Dendritic cell treated with granulocyte-macrophage colony-stimulating factor and Interleukin-4, amounts not matched to agents 40 ng/mL and 50 ng/mL, for 4 days (primary cell): ENCODE measurements at regions not wholly inside any gene's neighbourhood (a gene's known extent, or its start where the extent isn't known, plus 50 kb on each side); places are given as distances from the start of the nearest gene placed in this dataset.

Source experiments
- H3K27ac Mint-ChIP-seq: one replicate; pipeline ENCODE4 v1.8.0; 2022; ENCODE audit warnings: mild to moderate bottlenecking, mixed read lengths
- H3K27me3 Mint-ChIP-seq: one replicate; pipeline ENCODE4 v1.8.0; 2022; ENCODE audit warnings: mild to moderate bottlenecking, mixed read lengths
- H3K36me3 Mint-ChIP-seq: one replicate; pipeline ENCODE4 v1.8.0; 2022; ENCODE audit warnings: low read depth, mixed read lengths
- H3K4me1 Mint-ChIP-seq: one replicate; pipeline ENCODE4 v1.8.0; 2022; ENCODE audit warnings: low read depth, mixed read lengths
- H3K4me3 Mint-ChIP-seq: one replicate; pipeline ENCODE4 v1.8.0; 2022; ENCODE audit warnings: mild to moderate bottlenecking, moderate library complexity, mixed read lengths
- H3K9me3 Mint-ChIP-seq: one replicate; pipeline ENCODE4 v1.8.0; 2022; ENCODE audit warnings: mixed read lengths
- intact Hi-C: fragments of 100-400 bp; cut with micrococcal nuclease; formaldehyde crosslinking; loops from one replicate; pipeline ENCODE4 v1.15.0; 2022

DNA sequence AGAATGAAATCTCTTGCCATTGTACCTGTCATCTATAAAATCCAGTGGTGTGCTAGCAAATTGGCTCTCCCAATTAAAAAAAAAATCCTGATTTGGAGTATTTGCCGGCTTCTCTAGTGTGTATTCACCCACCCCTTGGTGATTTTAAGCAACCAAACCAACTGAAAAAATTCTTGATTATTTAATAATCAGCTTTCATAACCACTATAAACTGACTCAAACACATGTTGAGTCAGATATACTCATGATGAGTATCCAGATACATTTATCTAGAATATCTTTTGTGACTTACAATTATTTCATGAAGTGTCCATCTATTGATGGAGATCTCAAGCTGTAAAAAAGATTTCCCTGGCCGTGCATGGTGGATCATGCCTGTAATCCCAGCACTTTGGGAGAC lies 205.4 kb downstream of the RASSF9 start:
- H3K36me3 Mint-ChIP-seq = no peaks in the 10 kb centered on the region
- intact Hi-C loops = no loop called here
- peaks cover 8% of the 10 kb centered on the region for H3K9me3 Mint-ChIP-seq
- H3K4me1 Mint-ChIP-seq = peaks cover 14% of the 10 kb centered on the region
- H3K4me3 Mint-ChIP-seq = no peak overlapping the region
- H3K27me3 Mint-ChIP-seq = no peaks in the 10 kb centered on the region
- H3K27ac Mint-ChIP-seq = no peak overlapping the region

GRCh38 chr12:85632390-85632789 lies 203.8 kb downstream of the RASSF9 start:
- Mint-ChIP-seq H3K9me3 (peaks cover 8% of the 10 kb centered on the region), H3K4me3 (no peak overlapping the region), H3K36me3 (no peaks in the 10 kb centered on the region), H3K4me1 (peaks cover 9% of the 10 kb centered on the region), H3K27ac (no peak overlapping the region), H3K27me3 (no peaks in the 10 kb centered on the region)
- intact Hi-C loops = no loop called here

- peaks cover 9% of the 10 kb centered on the region for H3K4me1 Mint-ChIP-seq
- H3K4me3 Mint-ChIP-seq = no peak overlapping the region
- H3K36me3 Mint-ChIP-seq = no peaks in the 10 kb centered on the region
- H3K9me3 Mint-ChIP-seq = peaks cover 4% of the 10 kb centered on the region
- no peaks in the 10 kb centered on the region for H3K27me3 Mint-ChIP-seq
- intact Hi-C loops = no loop called here
- no peak overlapping the region for H3K27ac Mint-ChIP-seq
Observed at GRCh38 chr12:85633491-85633890, 202.7 kb downstream of the RASSF9 start.

DNA sequence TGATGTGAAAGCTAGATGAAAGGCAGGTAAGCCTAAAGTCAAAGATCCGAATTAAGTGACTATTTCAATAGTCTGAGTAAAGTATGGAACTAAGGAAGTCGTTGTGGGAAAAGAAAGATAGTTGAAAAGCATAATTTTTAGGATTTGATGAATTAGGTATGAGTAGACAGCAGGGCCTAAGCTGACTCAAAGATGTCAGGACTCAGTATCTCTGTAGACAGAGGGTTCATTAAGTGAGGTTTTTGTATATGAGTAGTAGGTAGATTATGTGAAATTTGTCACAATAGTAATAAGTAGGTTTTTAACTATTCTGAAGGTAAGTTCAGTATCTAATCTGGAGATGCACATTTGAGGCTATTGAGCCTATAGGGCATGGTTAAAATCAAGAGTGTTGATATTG lies 196.4 kb downstream of the RASSF9 start:
- H3K27ac Mint-ChIP-seq = no peak overlapping the region
- no peaks in the 10 kb centered on the region for H3K27me3 Mint-ChIP-seq
- H3K4me1 Mint-ChIP-seq = no peaks in the 10 kb centered on the region
- no peaks in the 10 kb centered on the region for H3K36me3 Mint-ChIP-seq
- no peaks in the 10 kb centered on the region for H3K9me3 Mint-ChIP-seq
- H3K4me3 Mint-ChIP-seq = no peak overlapping the region
- intact Hi-C loops = no loop called here

- Mint-ChIP-seq H3K27ac (no peak overlapping the region), H3K36me3 (no peaks in the 10 kb centered on the region), H3K27me3 (no peaks in the 10 kb centered on the region), H3K9me3 (no peaks in the 10 kb centered on the region), H3K4me3 (no peak overlapping the region), H3K4me1 (no peaks in the 10 kb centered on the region)
- intact Hi-C loops = no loop called here
Observed at GRCh38 chr12:85641796-85642195, 194.4 kb downstream of the RASSF9 start.

DNA sequence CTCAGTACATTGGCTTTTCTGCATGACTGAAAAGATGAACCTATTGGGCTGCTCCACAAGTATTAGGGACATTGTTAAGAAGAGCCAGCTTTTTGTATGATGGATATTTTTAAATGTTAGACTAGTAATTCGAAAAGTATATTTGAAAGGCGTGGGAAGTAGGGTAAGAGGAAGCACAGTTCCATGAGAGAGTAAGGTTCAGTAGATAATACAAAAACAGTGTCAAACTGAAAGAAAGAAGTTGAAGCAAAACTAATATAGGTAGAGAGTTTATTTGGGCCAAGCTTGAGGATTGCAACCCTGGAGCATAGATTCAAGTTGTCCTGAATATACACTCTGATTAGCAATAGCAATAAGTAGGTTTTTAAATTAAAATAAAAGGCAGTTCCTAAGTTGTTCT lies 193.9 kb downstream of the RASSF9 start:
- H3K36me3 Mint-ChIP-seq = no peaks in the 10 kb centered on the region
- H3K9me3 Mint-ChIP-seq = no peaks in the 10 kb centered on the region
- intact Hi-C loops = no loop called here
- no peaks in the 10 kb centered on the region for H3K4me1 Mint-ChIP-seq
- H3K27me3 Mint-ChIP-seq = no peaks in the 10 kb centered on the region
- no peak overlapping the region for H3K4me3 Mint-ChIP-seq
- H3K27ac Mint-ChIP-seq = no peak overlapping the region

DNA sequence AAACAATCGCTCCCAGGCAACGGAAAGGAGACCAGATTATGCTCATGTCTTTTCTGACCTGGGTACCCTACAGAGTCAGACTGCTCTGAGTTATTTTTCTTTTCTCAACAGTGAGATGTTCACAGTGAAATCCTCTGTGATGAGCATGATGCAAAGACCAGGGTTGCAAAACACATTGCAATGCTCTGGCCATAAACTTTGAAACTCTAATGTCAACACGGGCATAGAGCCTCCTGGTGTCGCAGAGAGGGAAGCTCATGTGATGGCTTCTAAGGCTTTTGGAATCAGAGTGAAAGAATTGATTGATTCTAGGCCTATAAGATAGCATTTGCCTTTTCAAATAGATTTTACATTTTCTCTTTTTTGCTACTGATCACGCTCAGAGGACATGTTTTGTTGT lies 193.4 kb downstream of the RASSF9 start:
- no peaks in the 10 kb centered on the region for H3K9me3 Mint-ChIP-seq
- no peaks in the 10 kb centered on the region for H3K4me1 Mint-ChIP-seq
- no peak overlapping the region for H3K4me3 Mint-ChIP-seq
- no peaks in the 10 kb centered on the region for H3K27me3 Mint-ChIP-seq
- no peak overlapping the region for H3K27ac Mint-ChIP-seq
- H3K36me3 Mint-ChIP-seq = no peaks in the 10 kb centered on the region
- intact Hi-C loops = no loop called here

- intact Hi-C loops = no loop called here
- no peak overlapping the region for H3K4me3 Mint-ChIP-seq
- H3K36me3 Mint-ChIP-seq = no peaks in the 10 kb centered on the region
Observed at GRCh38 chr12:85644508-85644907, 191.7 kb downstream of the RASSF9 start.

GRCh38 chr12:85653731-85654455 lies 182.3 kb downstream of the RASSF9 start:
- Mint-ChIP-seq H3K4me3 (no peak overlapping the region), H3K27me3 (no peaks in the 10 kb centered on the region), H3K27ac (no peak overlapping the region), H3K36me3 (no peaks in the 10 kb centered on the region), H3K9me3 (peaks cover 56% of the 10 kb centered on the region), H3K4me1 (no peaks in the 10 kb centered on the region)
- intact Hi-C loops = no loop called here

More at GRCh38 chr12:85644508-85644907, 191.7 kb downstream of the RASSF9 start:
- Mint-ChIP-seq H3K9me3 (no peaks in the 10 kb centered on the region), H3K27me3 (no peaks in the 10 kb centered on the region), H3K4me1 (no peaks in the 10 kb centered on the region), H3K27ac (no peak overlapping the region)

GRCh38 chr12:85654456-85654840 lies 181.8 kb downstream of the RASSF9 start:
- no peak overlapping the region for H3K27ac Mint-ChIP-seq
- intact Hi-C loops = no loop called here
- no peaks in the 10 kb centered on the region for H3K4me1 Mint-ChIP-seq

DNA sequence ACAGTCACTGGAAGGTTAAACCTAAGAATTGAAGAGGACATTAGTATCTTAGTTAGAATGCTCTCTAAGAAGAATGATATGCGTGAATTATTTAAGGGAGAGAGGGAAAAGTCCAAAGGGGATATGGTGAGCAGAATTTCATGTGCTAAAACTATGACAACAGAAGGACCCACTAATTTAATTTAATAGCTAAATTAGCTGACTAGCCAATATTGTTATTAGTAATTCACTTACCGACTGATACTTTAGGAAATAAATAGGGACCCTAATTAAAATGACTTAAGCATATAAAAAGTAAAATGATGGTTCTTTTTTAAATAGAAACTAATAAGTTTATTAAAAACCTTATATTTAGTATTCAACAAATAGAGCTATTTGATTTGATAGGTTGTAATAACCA lies 179.6 kb downstream of the RASSF9 start:
- Mint-ChIP-seq H3K27me3 (no peaks in the 10 kb centered on the region), H3K4me3 (no peak overlapping the region), H3K36me3 (no peaks in the 10 kb centered on the region), H3K27ac (no peak overlapping the region), H3K4me1 (no peaks in the 10 kb centered on the region), H3K9me3 (peaks cover 55% of the 10 kb centered on the region)
- intact Hi-C loops = no loop called here

More at GRCh38 chr12:85654456-85654840, 181.8 kb downstream of the RASSF9 start:
- H3K4me3 Mint-ChIP-seq = no peak overlapping the region
- no peaks in the 10 kb centered on the region for H3K36me3 Mint-ChIP-seq
- H3K9me3 Mint-ChIP-seq = peaks cover 59% of the 10 kb centered on the region
- no peaks in the 10 kb centered on the region for H3K27me3 Mint-ChIP-seq

DNA sequence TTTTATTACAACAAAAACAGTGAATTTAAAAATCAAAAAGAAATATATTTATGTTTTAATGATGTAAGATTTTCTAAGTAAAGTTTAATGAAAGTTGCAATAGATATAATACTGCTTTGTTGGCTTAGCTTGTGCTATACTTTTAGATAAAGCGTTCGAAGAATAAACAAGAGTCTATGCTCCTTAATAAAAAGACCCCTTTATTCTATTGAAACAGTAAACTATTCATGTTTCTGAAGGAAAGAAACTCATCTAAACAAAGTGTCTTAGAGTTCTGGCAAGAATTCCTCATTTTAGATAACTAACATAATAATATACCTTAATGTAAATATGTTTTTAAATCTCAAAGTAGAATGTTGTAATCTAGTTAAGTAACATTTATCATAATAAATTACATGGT lies 179.0 kb downstream of the RASSF9 start:
- Mint-ChIP-seq H3K4me3 (no peak overlapping the region), H3K36me3 (no peaks in the 10 kb centered on the region), H3K9me3 (peaks cover 48% of the 10 kb centered on the region), H3K4me1 (no peaks in the 10 kb centered on the region), H3K27ac (no peak overlapping the region), H3K27me3 (no peaks in the 10 kb centered on the region)
- intact Hi-C loops = no loop called here

DNA sequence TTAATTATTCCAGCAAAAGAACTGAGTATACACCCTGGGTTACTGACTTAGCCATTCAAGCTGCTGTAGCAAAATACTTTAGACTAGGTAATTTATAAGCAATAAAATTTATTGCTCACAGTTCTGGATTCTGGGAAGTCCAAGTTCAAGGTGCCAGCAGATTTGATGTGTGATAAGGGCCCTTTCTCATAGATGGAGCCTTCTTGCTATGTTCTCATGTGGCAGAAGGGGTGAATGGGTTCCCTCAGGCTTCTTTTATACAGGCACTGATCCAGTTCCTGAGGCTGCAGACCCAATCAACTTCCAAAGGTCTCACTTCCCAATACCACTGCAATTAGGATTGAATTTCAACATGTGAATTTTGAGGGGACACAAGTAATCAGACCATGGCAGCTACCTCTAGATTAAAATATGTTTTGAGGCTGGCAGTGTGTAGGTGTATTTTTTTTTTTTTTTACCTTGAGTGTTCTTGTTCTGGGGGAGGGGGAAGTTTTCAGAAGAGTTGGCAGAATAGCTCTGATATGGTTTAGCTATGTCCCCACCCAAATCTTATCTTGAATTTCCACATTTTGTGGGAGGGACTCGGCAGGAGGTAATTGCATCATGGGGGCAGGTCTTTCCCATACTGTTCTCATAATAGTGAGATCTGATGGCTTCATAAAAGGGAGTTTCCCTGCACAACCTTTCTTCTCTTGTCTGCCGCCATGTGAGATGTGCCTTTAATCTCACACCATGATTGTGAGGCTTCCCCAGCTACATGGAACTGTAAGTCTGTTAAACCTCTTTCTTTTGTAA lies 178.2 kb downstream of the RASSF9 start:
- intact Hi-C loops = no loop called here
- Mint-ChIP-seq H3K27me3 (no peaks in the 10 kb centered on the region), H3K4me3 (no peak overlapping the region), H3K36me3 (no peaks in the 10 kb centered on the region), H3K4me1 (no peaks in the 10 kb centered on the region), H3K9me3 (peaks cover 40% of the 10 kb centered on the region), H3K27ac (no peak overlapping the region)

- no peaks in the 10 kb centered on the region for H3K4me1 Mint-ChIP-seq
- H3K27ac Mint-ChIP-seq = no peak overlapping the region
- no peaks in the 10 kb centered on the region for H3K36me3 Mint-ChIP-seq
- H3K9me3 Mint-ChIP-seq = peaks cover 33% of the 10 kb centered on the region
- H3K4me3 Mint-ChIP-seq = no peak overlapping the region
- intact Hi-C loops = no loop called here
- H3K27me3 Mint-ChIP-seq = no peaks in the 10 kb centered on the region
Observed at GRCh38 chr12:85659754-85660530, 176.3 kb downstream of the RASSF9 start.
